ENCODE measurements at regions not wholly inside any gene's neighbourhood (a gene's known extent, or its start where the extent isn't known, plus 50 kb on each side); places are given as distances from the start of the nearest gene placed in this dataset.

- TF ChIP-seq CTCF (IDR thresholded peaks at IDR 0.05 in 4 of 5, conservative IDR thresholded peaks at IDR 0.05 in 1 of 5) (no peak), POLR2A (IDR thresholded peaks at IDR 0.05) (no peak)
Measured at GRCh38 chr6:9620687-9621086, 794.2 kb downstream of the TFAP2A start.

Data from gastrocnemius medialis (tissue), 4 donors.